ENCODE measurements at regions not wholly inside any gene's neighbourhood (a gene's known extent, or its start where the extent isn't known, plus 50 kb on each side); places are given as distances from the start of the nearest gene placed in this dataset.

DNA sequence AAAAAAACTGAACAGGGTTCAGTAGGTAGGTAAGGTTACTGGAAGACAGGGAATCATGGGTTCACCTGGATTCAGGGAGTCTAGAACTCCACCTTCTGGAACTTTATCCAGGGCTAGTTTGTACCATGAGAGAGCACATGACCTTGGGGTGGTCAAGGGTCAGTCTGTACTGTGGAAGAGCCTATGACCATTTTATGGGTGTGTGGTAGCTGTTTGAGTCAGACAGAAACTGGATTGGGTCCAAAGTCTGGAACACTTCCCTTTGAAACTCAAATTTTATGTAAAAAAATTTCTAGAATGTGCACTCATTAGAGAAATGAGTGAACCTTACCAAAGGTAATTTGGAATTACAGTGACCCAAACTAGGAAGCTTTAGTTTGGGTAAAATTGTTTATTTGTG, 486.0 kb upstream of the AGTR1 start:
- ChIA-PET POLR2A (no interaction called here), CTCF (no interaction called here)
- no peak for TF ChIP-seq FOXM1 (IDR thresholded peaks at IDR 0.05; ENCODE audit: borderline replicate concordance)
- no peak for TF ChIP-seq SUZ12 (IDR thresholded peaks at IDR 0.05)
- TF ChIP-seq FOXA1 (IDR thresholded peaks at IDR 0.05): no peak
- no peak for TF ChIP-seq FOXK2 (IDR thresholded peaks at IDR 0.05)
- TF ChIP-seq L3MBTL2 (conservative IDR thresholded peaks at IDR 0.05): no peak
- TF ChIP-seq, protein P1, sequence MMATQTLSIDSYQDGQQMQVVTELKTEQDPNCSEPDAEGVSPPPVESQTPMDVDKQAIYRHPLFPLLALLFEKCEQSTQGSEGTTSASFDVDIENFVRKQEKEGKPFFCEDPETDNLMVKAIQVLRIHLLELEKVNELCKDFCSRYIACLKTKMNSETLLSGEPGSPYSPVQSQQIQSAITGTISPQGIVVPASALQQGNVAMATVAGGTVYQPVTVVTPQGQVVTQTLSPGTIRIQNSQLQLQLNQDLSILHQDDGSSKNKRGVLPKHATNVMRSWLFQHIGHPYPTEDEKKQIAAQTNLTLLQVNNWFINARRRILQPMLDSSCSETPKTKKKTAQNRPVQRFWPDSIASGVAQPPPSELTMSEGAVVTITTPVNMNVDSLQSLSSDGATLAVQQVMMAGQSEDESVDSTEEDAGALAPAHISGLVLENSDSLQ (IDR thresholded peaks at IDR 0.05): no peak
- no peak for TF ChIP-seq BHLHE40 (IDR thresholded peaks at IDR 0.05; ENCODE audit: borderline replicate concordance)
- no peak for TF ChIP-seq HDGF (IDR thresholded peaks at IDR 0.05; ENCODE audit: borderline replicate concordance)
- TF ChIP-seq ARNT (IDR thresholded peaks at IDR 0.05): no peak
- TF ChIP-seq CTBP1 (IDR thresholded peaks at IDR 0.05; ENCODE audit: borderline replicate concordance): no peak
- TF ChIP-seq LEF1 (IDR thresholded peaks at IDR 0.05; ENCODE audit: borderline replicate concordance): no peak
- TF ChIP-seq NFRKB (IDR thresholded peaks at IDR 0.05): no peak
- no peak for TF ChIP-seq SP1 (IDR thresholded peaks at IDR 0.05)
- TF ChIP-seq ELF4 (IDR thresholded peaks at IDR 0.05): no peak
- TF ChIP-seq ZNF384 (IDR thresholded peaks at IDR 0.05): no peak
- TF ChIP-seq TARDBP (IDR thresholded peaks at IDR 0.05): no peak
- DNase-seq (ENCODE audit: extremely low spot score): no peak

DNA sequence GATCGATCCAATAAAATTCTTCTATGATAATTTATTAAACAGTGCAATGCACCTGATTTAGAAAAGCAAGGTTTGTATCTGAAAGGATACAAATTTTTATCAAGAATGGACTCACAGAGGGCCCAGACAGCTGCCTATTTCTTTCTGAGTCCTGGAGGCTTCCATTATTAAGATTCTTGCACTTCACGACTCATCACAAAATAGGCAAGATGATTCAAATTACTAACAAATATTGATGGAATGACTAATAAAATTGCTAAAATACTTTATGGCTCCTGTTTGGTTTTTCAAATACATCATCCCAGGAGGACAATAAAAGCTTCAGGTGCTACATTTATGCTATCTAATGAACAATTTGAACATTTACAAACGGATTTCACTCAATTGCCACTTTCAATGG, 483.0 kb upstream of the AGTR1 start:
- ChIA-PET POLR2A (no interaction called here), CTCF (no interaction called here)
- no peak for DNase-seq (ENCODE audit: extremely low spot score)
- TF ChIP-seq SUZ12 (IDR thresholded peaks at IDR 0.05) (no peak), SP1 (IDR thresholded peaks at IDR 0.05) (no peak), TARDBP (IDR thresholded peaks at IDR 0.05) (no peak), BHLHE40 (IDR thresholded peaks at IDR 0.05; ENCODE audit: borderline replicate concordance) (no peak), CTBP1 (IDR thresholded peaks at IDR 0.05; ENCODE audit: borderline replicate concordance) (no peak), ZNF384 (IDR thresholded peaks at IDR 0.05) (no peak), FOXM1 (IDR thresholded peaks at IDR 0.05; ENCODE audit: borderline replicate concordance) (no peak), ELF4 (IDR thresholded peaks at IDR 0.05) (no peak), L3MBTL2 (conservative IDR thresholded peaks at IDR 0.05) (no peak), FOXA1 (IDR thresholded peaks at IDR 0.05) (no peak), ARNT (IDR thresholded peaks at IDR 0.05) (no peak), HDGF (IDR thresholded peaks at IDR 0.05; ENCODE audit: borderline replicate concordance) (no peak), NFRKB (IDR thresholded peaks at IDR 0.05) (no peak)

DNA sequence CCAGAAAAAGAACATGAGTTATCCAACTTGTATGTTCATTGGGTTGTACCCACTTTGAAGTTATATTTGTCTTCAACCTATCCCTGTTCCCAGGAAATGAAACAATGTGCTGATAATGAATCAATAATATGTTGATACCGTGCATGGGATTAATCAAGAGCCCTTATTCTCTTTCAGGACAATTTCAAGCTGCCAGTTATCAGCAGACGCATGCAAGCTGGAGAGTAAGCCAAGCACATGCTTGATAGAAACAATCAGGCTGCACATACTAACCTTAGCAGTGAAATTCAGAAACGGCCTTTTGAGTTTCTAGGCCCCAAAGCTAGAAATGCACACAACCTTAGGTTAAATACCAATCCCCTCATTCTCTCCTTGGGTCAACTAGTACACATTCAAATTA, 480.4 kb upstream of the AGTR1 start:
- DNase-seq (ENCODE audit: extremely low spot score): no peak
- TF ChIP-seq FOXM1 (IDR thresholded peaks at IDR 0.05; ENCODE audit: borderline replicate concordance) (no peak), CTBP1 (IDR thresholded peaks at IDR 0.05; ENCODE audit: borderline replicate concordance) (no peak), FOXA1 (IDR thresholded peaks at IDR 0.05) (no peak), TARDBP (IDR thresholded peaks at IDR 0.05) (no peak), LEF1 (IDR thresholded peaks at IDR 0.05; ENCODE audit: borderline replicate concordance) (no peak), ZNF384 (IDR thresholded peaks at IDR 0.05) (no peak), FOXK2 (IDR thresholded peaks at IDR 0.05) (no peak), ARNT (IDR thresholded peaks at IDR 0.05) (no peak), ELF4 (IDR thresholded peaks at IDR 0.05) (no peak), HDGF (IDR thresholded peaks at IDR 0.05; ENCODE audit: borderline replicate concordance) (no peak), NFRKB (IDR thresholded peaks at IDR 0.05) (no peak), L3MBTL2 (conservative IDR thresholded peaks at IDR 0.05) (no peak), BHLHE40 (IDR thresholded peaks at IDR 0.05; ENCODE audit: borderline replicate concordance) (no peak), SUZ12 (IDR thresholded peaks at IDR 0.05) (no peak), SP1 (IDR thresholded peaks at IDR 0.05) (no peak)
- TF ChIP-seq, protein P1 (IDR thresholded peaks at IDR 0.05): no peak
- POLR2A ChIA-PET: no interaction called here
- CTCF ChIA-PET: no interaction called here

DNA sequence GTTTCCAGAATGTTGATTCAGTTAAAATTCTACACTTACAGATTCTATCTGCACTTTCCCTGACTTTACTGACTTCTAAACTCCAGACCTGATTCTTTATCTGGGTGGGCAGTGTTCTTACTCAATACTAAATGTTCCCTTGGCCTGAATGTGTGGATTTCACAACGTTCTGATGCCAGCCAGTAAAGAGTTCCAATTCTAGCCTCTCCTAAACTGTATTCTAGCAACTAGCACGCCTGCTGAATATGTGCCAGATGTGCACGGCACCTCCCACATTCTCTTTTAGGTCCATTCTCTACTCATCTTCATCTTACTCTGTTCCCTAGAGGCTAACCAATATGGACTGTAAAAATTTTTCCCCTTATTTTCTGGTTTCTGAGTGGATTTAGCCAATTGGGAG, 479.5 kb upstream of the AGTR1 start:
- ChIA-PET CTCF (no interaction called here), POLR2A (no interaction called here)
- no peak for DNase-seq (ENCODE audit: extremely low spot score)

DNA sequence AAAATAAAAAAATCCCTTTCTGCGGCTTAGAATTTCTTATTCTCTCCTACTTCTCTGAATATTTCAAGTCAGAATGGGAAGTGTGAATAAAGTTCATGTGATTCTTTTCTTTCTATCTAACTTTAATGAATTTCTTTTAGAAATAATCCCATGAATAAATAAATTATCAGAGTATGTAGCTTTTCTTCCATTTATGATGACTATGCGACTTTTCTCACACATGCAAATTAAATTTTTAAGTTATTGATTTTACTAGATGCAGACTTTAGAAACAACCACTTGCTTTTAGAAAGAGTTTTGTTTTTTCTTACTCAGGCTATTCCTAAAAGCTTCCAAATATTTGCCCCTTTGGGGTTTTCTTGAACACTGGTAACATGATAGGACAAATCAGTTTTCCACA, 477.7 kb upstream of the AGTR1 start:
- DNase-seq (ENCODE audit: extremely low spot score): no peak
- ChIA-PET CTCF (no interaction called here), POLR2A (no interaction called here)
- TF ChIP-seq CTBP1 (IDR thresholded peaks at IDR 0.05; ENCODE audit: borderline replicate concordance) (no peak), BHLHE40 (IDR thresholded peaks at IDR 0.05; ENCODE audit: borderline replicate concordance) (no peak), FOXM1 (IDR thresholded peaks at IDR 0.05; ENCODE audit: borderline replicate concordance) (no peak), SUZ12 (IDR thresholded peaks at IDR 0.05) (no peak), FOXA1 (IDR thresholded peaks at IDR 0.05) (no peak), ARNT (IDR thresholded peaks at IDR 0.05) (no peak)

More for the DNA sequence above, 479.5 kb upstream of the AGTR1 start:
- TF ChIP-seq FOXK2 (IDR thresholded peaks at IDR 0.05) (no peak), ARNT (IDR thresholded peaks at IDR 0.05) (no peak), TARDBP (IDR thresholded peaks at IDR 0.05) (no peak), FOXA1 (IDR thresholded peaks at IDR 0.05) (no peak), SUZ12 (IDR thresholded peaks at IDR 0.05) (no peak), HDGF (IDR thresholded peaks at IDR 0.05; ENCODE audit: borderline replicate concordance) (no peak), L3MBTL2 (conservative IDR thresholded peaks at IDR 0.05) (no peak), ELF4 (IDR thresholded peaks at IDR 0.05) (no peak), ZNF384 (IDR thresholded peaks at IDR 0.05) (no peak), NFRKB (IDR thresholded peaks at IDR 0.05) (no peak), SP1 (IDR thresholded peaks at IDR 0.05) (no peak), FOXM1 (IDR thresholded peaks at IDR 0.05; ENCODE audit: borderline replicate concordance) (no peak), CTBP1 (IDR thresholded peaks at IDR 0.05; ENCODE audit: borderline replicate concordance) (no peak), LEF1 (IDR thresholded peaks at IDR 0.05; ENCODE audit: borderline replicate concordance) (no peak), BHLHE40 (IDR thresholded peaks at IDR 0.05; ENCODE audit: borderline replicate concordance) (no peak)
- TF ChIP-seq, protein P1 (IDR thresholded peaks at IDR 0.05): no peak

DNA sequence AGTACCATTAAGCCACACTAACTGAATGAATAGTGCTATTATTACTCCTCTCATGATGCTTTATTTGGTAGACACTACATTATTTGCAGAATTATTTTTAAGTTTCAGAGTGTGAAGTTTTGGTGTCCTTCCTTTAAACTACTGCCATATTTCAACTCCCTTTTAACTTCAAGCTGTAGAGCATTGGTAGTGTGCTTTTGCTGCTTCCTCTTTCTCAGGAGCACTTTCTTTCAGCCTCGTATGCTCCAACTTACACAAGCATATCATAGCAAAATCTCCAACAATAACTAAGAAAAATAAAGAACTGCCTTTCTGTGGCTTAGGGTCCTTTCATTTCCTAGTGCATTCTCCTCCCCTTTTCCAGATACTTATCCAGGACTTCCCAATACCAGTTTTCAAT, 476.4 kb upstream of the AGTR1 start:
- ChIA-PET POLR2A (no interaction called here), CTCF (no interaction called here)
- no peak for DNase-seq (ENCODE audit: extremely low spot score)
- TF ChIP-seq FOXM1 (IDR thresholded peaks at IDR 0.05; ENCODE audit: borderline replicate concordance) (no peak), LEF1 (IDR thresholded peaks at IDR 0.05; ENCODE audit: borderline replicate concordance) (no peak), SUZ12 (IDR thresholded peaks at IDR 0.05) (no peak), FOXK2 (IDR thresholded peaks at IDR 0.05) (no peak), ELF4 (IDR thresholded peaks at IDR 0.05) (no peak), NFRKB (IDR thresholded peaks at IDR 0.05) (no peak), TARDBP (IDR thresholded peaks at IDR 0.05) (no peak), ARNT (IDR thresholded peaks at IDR 0.05) (no peak), CTBP1 (IDR thresholded peaks at IDR 0.05; ENCODE audit: borderline replicate concordance) (no peak), ZNF384 (IDR thresholded peaks at IDR 0.05) (no peak), HDGF (IDR thresholded peaks at IDR 0.05; ENCODE audit: borderline replicate concordance) (no peak), L3MBTL2 (conservative IDR thresholded peaks at IDR 0.05) (no peak), FOXA1 (IDR thresholded peaks at IDR 0.05) (no peak), BHLHE40 (IDR thresholded peaks at IDR 0.05; ENCODE audit: borderline replicate concordance) (no peak), SP1 (IDR thresholded peaks at IDR 0.05) (no peak)
- TF ChIP-seq, protein P1 (IDR thresholded peaks at IDR 0.05): no peak

Measured in HEK293T (cell line).